ENCODE measurements at regions not wholly inside any gene's neighbourhood (a gene's known extent, or its start where the extent isn't known, plus 50 kb on each side); places are given as distances from the start of the nearest gene placed in this dataset.

DNA sequence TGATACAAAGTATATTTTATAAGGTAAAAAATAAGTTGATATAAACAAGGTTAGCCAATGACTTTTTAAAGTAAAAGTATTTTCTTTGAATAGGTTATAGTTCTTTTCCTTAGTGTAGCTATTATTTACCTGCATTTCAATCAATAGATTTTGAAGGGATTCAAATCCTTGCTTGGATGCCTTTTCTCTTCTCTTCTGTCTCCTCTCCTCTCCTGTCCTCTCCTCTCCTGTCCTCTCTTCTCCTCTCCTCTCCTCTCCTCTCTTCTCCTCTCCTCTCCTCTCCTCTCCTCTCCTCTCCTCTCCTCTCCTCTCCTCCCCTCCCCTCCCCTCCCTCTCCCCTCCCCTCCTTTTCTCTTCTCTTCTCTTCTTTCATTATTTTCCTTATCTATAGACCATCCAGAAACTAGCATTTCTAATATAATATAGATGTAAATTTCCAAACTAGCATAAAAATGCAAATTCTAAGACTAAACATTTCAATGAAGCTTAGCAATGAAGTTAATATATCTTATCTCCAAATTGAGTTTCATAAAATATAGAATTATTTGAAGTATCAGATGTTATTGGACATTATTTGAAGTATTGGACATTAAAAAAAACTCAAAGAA lies 60.5 kb upstream of the PRKCQ start:
- no peak for DNase-seq (ENCODE audit: low spot score)

DNA sequence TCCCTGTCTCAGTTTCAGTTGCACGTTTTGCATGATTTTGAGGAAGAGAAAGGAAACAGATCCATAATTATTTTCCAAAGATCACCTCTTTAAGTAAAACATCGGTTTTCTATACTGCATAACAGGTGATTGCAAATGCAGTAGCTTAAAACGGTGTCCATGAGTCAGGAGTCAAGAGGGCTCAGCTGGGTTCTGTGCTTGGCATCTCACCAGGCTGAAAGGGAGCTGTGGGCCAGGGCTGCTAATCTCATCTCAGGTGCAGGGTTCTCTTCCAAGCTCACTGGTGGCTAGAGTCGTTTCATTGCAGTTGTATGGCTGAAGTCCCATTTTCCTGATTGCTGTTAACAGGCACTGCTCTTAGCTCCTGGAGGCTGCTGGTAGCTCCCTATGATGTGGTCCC lies 57.0 kb upstream of the PRKCQ start:
- no peak for DNase-seq (ENCODE audit: low spot score)

DNA sequence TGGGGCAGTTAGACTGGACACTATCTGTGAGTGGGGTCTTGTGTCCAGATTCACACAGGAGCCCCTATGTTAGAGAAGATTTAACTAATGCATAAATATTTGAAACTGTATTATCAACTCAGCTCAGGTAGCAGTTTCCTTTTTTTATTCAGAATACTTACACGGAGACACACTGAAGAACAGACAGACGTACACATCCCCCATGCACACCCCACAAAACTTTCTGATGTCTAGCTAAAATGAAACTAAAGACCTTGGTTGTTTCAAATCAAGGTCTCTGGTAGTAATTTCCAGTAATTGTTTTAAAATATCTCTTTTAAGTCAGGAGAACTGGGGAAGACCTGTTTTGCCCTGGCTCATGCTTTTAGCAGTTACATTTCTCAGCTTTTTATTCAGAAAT lies 55.7 kb upstream of the PRKCQ start:
- no peak for DNase-seq (ENCODE audit: low spot score)
